A204.1 (cell line): ENCODE measurements at regions not wholly inside any gene's neighbourhood (a gene's known extent, or its start where the extent isn't known, plus 50 kb on each side); places are given as distances from the start of the nearest gene placed in this dataset.

ENCODE experiments used
- FAIRE-seq: peaks from 2 replicates; lab custom pipeline; 2012; peaks lifted over from hg19 to GRCh38; lab: Jason Lieb, UNC

DNA sequence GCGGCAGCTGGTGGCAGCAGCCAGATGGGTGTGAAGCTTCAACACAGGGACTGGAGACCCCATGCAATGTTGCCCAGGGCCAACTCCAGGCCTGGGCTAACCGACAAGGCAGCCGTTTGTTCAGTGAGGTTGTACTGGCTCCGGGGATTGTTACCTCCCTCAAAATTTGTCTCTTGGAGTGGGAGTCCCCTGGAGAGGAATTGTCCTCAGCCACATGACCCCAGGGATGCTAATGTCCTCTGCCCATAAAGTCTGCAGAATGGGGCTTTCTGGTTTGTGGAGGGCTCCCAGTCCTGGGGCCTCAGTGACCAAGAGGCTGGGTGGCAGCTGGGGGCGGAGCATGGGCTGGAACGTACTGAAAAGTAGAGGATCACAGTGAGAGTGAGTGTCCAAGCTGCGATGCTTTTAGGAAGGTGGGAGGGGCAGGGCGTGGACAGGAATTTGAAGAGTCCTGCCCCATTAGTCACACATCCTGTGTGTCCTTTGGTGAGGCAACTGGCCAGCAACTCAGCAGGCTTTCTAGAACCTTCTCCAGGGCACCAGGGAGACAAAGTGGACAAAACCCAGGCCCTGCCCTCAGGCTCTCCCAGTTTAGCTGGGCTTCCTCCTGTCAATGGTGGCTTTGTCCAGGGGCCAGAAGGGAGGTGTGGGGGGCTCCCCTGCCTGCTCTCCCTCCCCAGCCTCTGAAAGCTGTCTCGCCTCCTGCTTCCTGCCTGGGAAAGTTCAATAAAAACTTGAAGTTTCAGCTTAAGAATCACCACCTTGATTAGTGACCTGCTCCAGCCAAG is 114.0 kb downstream of the NSG2 start:
- FAIRE-seq: no peak

DNA sequence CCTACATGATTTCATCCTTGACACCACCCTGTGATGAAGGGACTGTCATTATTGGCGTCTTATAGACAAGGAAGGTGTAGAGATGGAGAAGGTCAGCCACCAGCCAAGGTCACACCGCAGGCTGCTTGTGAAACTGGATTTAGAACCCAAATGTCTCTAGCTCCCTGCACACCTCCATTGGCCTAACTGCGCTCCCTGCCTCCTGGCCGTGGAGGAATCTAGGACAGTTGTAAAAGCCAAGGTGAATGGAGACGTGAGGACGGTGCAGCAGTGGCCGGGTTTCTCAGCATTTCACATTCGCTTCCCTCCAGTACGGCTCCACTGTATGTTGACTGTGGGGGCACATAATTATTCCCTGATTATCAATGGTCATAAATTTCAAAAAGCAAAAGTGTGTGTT is 119.9 kb downstream of the NSG2 start:
- FAIRE-seq: no peak

DNA sequence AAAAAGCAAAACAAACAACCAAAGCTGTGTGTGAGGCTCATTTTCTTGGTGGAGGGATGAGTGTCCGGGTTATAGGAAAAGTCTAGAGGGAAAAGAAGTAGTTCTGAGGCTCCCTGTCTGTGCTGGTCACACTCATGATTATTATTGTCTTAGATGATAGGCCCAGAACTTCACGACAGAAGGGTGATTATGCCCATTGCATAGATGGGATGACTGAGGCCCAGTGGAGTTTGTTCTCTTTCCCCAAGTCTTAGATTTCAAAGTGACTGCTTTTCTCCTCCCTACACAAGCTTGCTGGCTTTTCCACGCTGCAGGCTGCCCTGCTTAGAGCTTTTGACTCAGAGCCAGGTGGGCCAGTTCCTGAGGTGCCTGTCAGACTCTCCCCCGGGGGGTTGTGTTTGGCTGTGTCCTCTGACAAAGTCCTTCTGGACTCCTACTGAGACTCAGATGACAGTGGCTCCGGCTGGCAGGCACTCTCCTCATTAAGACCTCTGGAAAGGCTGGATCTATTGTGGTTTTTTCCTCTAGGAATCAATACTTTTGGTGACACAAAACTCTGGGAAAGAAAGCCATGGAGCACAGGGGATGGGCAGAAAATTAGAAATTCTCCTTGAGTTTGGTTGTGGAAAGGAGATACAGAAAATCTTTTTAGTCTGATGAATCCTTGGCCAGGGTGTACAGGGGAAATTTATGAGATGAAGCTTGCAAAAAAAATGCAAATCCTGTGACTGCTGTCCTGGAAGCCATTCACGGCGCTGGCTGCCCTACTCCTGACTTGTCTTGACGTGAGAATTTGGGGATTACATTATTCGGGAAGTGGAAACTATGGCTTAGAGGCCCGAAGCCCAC is 120.9 kb downstream of the NSG2 start:
- FAIRE-seq: no peak

DNA sequence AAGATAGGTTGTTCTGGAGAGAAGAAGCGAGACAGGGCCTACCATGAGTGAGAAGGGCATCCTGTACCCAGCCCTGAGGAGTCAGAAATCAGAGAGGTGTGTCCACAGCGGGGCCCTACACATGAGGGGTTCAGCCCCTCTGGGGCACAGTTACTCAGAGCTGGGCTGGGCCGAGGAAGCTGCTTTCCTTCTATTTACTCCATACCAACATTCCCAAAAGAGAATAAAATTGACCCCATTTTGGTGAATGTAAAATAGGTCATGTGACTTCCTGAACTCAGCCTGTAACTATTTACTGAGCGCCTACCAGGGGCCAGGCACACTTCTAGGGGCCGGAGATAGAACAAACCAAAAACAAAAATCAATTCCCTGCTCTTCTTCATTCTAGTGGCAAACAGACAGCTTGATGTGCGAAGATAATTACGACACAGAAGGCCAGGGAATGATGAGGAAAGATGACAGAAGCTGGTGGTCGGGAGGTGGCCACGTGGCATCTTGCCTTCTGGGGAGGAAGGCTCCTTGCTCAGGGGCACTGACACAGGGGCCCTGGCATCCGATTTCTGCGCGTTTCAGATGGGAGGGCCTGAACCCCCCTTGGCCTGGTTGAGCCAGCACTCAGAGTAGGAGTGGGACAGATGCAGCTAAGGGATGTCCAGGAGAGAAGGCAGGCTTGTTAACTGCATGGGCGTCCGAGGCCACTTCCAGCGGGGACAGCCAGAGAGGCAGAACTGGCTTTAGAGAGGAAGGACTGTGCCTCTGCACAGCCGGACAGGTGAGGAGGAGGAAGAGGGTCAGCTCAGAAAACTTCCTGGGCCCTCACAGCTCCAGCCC is 121.8 kb downstream of the NSG2 start:
- FAIRE-seq: no peak

DNA sequence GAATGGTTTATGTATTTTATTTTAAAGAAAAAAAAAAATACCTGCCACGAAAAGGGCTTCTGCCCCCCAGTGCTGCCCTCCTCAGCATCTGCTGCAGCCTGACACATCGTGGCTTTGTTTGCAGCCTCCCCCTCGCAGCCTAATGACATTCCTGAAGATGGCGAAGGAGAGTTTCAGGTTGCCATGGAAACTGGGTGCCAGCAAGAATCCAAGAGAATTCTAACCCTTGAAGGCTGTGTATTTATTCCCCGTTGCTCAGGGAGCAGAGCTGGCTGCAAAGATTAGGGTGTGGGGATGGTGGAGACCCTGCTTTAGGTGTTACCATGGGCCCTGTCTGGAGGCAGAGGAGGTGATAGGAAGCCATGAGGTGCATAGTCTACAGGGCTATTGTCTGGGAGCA is 126.6 kb downstream of the NSG2 start:
- FAIRE-seq: no peak

DNA sequence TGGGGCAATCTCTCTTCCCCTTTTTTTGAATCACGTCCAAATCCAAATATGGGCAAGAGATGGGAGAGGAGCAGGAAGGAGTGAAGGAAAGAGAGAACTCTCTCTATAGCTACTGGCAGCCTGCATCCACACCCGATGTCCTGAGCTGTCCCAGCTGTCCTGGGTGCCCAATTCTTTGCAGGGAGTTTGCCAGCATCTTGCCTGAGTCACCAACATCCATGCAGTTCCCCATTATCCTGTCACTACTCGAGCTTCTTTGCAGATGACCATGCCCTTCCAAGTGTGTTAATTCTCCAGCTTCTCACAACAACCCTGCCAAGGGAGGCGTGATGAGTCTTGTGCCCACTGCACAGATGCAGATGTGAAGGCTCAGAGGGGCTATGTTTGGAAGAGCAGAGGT is 127.1 kb downstream of the NSG2 start:
- FAIRE-seq: no peak

DNA sequence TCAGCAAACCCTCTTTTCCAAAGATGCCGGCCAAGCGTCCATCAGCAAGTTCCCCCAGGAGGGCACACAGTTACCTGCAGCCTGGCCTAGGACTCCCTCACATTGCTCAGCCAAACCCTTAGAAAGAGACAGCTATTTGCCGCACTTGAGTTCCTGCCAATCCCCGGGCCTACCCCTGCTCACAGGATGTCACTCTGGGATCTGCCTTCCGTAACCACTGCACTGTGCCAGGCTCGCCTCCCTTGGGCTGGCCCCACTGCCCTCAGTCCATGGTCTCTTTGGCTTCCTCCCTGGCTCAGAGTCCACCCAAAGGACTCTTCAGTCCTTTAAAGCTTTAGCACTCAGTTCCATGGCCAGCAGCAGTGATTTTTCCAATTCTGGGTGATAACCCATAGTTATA is 128.3 kb downstream of the NSG2 start:
- FAIRE-seq: no peak

DNA sequence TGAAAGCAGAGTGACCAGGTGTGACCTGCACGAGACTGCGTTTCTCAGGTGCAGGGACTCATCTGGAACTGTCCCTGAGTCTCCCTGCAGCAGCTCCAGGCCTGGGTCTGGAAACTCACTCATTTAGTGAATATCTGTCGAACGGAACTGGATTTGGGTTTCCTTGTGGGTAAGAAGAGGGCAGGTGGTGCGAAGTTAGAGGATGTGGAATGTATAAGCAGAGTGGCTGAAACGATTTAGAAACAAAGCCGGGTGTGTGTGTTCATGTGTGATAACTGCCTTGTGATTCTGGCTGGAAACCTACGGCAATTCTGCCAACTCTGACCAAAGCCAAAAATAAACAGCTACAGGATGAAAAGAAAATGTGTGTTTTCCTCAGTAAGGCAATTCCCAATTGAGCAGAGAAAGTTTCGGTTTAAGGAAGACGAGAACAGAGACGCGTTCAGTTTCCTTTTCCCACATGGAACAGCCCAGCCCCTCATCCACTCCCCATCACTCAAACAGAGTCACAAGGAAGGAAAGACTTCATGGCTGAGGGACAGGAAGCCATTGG is 130.3 kb downstream of the NSG2 start:
- no peak for FAIRE-seq

DNA sequence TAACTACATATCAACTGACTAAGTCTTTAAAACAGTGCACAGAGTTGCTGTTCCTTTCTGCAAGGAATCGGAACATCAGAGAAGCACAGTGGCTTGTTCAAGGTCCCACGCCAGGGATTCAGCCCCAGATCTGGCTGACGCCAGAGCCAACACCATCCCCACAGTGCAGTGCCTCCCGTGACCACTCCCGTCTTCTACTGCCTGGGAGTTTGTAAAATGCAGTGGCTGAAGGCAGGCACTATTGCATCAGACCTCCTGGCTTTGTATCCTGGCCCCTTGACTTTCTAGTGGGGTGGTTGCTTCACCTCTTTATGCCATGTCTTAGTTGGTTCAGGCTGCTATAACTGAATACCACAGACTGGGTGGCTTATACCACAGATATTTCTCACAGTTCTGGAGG is 131.0 kb downstream of the NSG2 start:
- FAIRE-seq: no peak

DNA sequence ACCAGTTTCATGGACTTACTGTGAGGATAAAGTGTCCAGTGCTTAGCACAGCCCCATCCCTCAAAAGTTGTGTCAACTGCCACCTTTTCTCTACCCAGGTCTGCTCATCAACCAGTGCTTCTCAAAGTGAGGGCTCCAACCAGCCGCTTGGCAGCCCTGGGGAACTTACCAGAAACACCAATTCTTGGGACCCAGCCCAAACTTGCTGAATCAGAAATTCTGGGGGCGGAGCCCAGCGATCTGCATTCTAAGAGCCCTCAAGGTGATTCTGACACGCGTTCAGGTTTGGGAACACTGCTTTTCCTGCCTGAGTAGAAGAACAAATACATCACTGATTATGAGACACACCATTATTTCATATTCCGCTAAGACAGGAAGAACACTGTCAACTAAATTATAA is 132.0 kb downstream of the NSG2 start:
- no peak for FAIRE-seq

DNA sequence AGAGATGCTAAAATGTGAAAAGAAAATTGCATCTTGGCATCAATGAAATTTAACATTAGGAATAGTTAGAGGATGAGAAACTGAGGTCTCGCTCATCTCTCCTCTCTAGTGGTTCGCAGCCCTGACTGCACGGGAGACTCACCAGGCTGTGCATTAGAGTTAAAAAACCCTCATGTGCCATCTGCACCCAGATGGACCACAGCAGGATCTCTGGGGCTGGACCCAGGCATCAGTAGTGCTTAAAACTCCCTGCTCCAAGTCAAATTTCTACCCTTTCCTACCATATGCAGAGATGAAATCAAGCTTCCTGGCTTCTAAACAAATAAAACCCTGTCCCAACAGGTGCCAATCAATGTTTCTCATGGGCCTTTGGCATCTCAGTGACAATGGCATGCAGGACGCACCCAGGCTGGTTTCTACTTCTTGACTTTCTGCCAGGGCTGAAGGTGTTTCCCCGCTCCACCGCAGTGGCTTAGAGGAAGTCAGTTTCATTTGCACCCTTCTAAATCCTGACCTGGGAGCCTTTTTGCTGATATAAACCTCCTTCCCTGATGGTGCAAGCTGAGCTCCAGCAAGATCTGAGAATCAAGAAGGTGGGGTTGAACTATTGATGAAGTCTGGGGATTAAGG is 132.6 kb downstream of the NSG2 start:
- no peak for FAIRE-seq

DNA sequence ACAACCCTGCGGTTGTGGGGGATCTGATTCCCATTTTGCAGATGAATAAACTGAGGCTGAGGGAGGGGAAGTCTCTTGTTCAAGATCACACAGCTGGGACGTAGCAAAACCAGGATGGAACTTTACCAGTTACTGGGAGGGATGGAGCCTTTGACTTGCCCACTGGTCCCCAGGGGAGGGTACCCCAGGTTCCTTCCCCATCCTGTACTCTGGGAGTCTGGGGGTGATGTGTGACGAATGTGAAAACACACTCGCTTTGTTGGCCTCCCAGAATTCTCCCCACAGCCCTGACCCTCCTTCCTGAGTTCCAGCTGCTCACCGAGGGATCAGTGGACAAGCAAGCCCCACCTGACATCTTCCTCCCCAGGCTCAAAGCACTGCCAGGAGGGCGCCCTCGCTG is 135.1 kb downstream of the NSG2 start:
- no peak for FAIRE-seq

DNA sequence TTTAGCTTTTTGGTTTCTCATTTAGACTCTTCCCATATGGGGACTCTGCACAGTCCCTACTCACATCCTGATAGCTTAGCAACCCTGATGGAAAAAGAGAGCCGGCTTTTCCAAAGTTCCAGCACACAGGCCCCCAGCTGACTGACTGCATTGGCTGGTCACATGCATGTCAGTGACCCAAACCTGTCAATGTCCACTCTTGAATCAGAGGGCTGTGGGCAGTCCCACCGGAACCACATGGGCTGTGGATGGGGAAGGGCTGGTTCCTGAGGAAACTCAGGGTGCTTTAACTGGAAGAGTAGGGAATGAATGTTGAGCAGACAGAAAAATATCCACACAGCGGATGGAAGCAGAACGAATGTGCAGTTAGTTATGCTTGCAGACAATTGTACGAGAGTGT is 136.6 kb downstream of the NSG2 start:
- no peak for FAIRE-seq

DNA sequence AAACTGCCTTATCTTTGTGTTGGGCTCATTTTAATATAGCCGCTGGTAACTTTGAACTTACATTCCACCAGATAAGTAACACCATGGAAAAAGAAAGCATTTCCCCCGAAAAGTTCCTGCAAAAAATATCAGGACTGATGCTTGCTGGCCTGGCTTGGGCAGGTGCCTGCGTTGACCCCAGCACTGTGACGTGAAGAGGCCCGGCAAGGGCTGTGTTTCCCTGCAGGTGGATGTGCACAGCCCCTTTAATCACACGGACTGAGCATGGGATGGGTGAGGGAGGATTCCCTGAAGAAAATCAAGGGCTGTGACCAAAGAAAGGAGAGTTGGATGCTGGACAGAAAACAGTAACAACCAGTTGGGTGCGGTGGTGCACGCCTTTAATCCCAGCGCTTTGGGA is 138.2 kb downstream of the NSG2 start:
- FAIRE-seq: no peak

DNA sequence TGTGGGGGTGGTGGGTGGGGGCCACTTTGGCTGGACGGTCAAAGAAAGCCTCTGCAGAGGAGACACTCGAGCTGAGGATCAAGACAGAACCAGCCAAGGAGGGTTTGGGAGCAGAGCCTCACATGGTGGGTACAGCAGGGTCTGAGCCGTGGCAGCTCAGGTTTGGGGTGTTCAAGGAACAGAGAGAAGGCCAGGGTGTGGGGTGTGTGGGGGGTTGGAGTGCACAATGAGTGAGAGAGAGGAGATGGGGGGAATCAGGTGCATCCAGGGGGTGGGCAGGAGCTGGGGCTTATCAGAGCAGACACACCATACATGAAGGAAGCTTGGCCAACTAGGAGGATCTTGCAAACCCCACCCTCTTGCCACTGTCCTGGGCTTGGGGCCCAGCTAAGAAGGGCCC is 140.0 kb downstream of the NSG2 start:
- FAIRE-seq: no peak

DNA sequence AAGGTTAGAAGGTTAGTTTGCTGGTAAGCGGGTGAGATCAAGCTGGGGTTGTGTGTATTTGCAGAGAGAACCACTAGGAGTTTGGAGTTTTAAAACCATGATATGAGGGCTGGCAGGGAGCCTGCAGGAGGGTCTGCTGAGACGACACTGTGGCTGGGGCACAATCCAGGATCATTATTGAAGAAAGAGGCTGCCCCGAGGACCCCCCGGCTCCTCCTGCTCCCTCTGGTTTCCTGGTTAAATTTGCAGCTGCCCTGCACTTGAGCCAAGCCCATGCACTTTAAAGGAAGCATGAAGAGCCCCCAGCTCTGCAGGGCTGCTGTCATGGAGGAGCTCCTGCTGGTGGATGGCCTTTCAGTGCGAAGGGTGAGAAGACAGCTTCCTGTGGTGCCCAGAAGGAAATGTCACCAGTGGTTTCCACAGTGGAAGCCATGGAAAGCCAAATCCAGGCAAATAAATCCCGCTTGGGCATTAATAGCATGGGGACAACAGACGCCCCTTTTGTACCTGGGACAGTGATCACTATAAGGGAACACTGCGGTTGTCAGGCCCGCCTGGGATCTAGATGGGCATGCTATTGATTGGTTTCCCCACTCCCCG is 140.7 kb downstream of the NSG2 start:
- FAIRE-seq: no peak

DNA sequence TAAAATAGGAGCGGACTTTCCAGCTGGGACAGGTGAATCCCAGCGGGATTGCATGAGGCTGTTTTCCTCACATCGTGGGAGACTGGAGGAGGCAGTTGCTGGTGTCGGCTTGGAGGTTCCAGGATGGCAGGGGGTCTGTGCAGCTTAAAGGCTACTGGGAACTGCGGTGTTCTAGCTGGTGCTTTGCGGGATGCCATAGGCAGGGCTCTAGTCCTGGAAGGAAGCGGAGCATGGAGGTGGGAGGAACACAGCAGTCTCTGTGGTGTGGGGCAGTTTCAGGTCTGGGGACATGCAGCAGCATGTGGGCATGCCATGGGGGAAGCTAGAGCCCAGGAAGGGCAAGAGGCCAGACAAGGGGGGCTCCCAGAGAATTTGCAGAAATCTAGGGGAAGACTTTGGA is 141.5 kb downstream of the NSG2 start:
- FAIRE-seq: no peak

DNA sequence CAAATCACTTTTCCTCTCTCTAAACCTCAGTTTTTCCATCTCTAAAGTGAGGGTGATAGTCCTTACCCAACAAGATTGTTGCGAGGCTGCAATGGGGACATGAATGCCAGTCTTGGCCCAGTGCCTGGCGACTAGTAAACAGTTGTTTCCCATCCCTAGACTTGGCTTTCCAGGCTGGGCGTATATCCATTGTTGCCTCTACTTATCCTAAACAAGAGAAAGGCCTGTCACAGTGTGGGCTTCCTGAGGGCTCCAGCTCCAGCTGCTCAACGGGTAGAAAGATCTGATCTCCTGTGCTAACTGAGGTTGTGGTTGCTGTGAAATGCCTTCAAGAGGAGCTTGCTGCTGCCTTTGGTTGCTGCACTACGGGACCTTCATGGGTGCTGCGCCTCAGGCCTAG is 142.0 kb downstream of the NSG2 start:
- no peak for FAIRE-seq

DNA sequence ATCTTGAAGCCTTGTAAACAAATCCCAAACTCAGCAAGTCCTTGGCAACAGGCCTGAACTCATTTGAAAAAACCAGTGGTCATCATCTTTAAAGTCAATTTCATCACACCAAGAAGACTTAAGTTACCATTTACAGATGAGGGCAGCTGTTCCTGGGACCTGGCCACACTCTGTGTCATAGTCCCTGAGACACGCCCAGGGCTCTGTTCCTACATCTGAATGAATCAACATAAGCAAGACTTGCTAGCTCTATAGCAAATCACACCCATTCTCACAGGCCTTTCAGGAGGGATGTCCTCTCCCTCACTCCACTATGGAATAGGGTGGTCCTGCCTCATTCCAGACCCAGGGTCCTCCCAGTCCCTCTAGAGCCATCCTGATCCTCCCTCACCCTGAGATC is 142.8 kb downstream of the NSG2 start:
- no peak for FAIRE-seq

DNA sequence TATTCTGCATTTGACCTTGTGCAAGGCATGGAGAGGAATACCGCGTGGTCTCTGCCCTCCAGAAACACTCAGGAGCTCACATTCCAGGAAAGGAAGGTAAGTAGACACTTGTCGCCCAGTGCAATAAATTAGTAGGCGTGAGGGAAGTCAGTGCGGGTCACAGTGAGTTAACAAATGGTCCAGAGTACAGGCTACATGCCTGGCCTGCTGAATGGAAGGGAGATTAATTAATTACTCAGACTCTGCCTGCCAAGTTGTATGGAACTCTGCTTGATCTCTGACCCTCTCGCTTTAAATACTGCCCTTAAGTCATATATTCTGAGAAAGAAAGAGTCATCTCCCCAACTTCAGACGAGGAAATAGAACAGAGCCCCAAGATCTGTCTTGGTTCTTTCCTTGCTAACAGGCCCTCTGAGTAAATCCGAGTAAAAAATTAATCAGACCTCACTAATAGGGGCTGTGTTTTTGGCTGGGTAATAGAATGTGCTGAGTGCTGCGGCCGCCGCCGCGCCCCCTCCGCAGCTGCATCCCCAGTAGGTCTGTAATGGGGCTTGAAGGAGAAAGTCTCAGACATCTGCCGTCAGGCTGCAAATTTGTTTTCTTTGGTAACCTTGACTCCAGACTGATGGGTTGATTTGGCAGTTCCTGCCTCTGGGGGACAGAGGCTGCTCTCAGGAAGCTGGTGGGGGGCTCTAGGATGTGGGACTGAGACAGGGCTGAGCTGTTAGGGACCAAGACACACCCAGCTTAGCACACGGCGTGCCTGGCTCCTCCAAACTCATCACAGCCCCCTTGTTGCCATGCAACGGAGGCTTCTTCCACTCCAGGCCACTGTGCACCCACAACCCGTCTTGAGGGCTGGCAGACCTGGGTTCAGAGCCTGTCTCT is 144.4 kb downstream of the NSG2 start:
- FAIRE-seq: no peak

DNA sequence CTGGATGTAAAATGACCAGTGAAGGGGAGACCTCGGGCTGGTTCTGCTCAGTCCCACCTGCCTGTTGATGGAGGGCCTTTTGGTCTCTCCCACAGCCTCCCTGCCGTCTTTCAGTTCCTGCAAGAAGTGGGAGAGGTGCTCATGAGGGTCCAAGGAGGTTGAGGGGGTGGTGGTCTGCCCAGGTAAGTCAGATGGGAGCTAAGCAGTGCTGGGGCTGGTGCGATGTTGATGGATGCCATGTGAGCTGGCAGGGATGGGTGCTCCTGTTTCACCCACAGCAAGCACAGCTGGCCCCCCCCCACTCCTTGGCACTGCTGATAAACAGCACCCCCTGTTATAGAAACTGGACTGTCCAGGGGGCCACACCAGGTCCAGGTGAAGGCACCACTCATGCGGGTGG is 145.6 kb downstream of the NSG2 start:
- FAIRE-seq: no peak
